Ishikawa (cell line): ENCODE measurements at regions not wholly inside any gene's neighbourhood (a gene's known extent, or its start where the extent isn't known, plus 50 kb on each side); places are given as distances from the start of the nearest gene placed in this dataset.

ENCODE experiments used
- CEBPB ChIP-seq: IDR thresholded peaks from 2 replicates; pipeline ENCODE4 v1.6.1; 2012
- CREB1 ChIP-seq: IDR thresholded peaks from 2 replicates; pipeline ENCODE4 v1.6.1; 2012; ENCODE audit warnings: low read depth
- EGR1 ChIP-seq: IDR thresholded peaks from 2 replicates; pipeline ENCODE4 v1.6.1; 2012
- EP300 ChIP-seq: IDR thresholded peaks from 2 replicates; pipeline ENCODE4 v1.6.1; 2012; ENCODE audit warnings: borderline replicate concordance
- FOXM1 ChIP-seq: IDR thresholded peaks from 2 replicates; pipeline ENCODE4 v1.6.1; 2012; ENCODE audit warnings: low read depth, borderline replicate concordance
- MAX ChIP-seq: IDR thresholded peaks from 2 replicates; pipeline ENCODE4 v1.6.1; 2012
- NFIC ChIP-seq: IDR thresholded peaks from 2 replicates; pipeline ENCODE4 v1.6.1; 2012
- RAD21 ChIP-seq: IDR thresholded peaks from 2 replicates; pipeline ENCODE4 v1.6.1; 2012; ENCODE audit warnings: low read depth
- REST ChIP-seq: IDR thresholded peaks from 2 replicates; pipeline ENCODE4 v1.6.1; 2012; ENCODE audit warnings: low read depth, mild to moderate bottlenecking
- TAF1 ChIP-seq: IDR thresholded peaks from 2 replicates; pipeline ENCODE4 v1.6.1; 2012; ENCODE audit warnings: low read depth, mild to moderate bottlenecking
- TCF12 ChIP-seq: IDR thresholded peaks from 2 replicates; pipeline ENCODE4 v1.6.1; 2012; ENCODE audit warnings: low read depth
- TEAD4 ChIP-seq: IDR thresholded peaks from 2 replicates; pipeline ENCODE4 v1.6.1; 2012
- USF1 ChIP-seq: IDR thresholded peaks from 2 replicates; pipeline ENCODE4 v1.6.1; 2012
- YY1 ChIP-seq: IDR thresholded peaks from 2 replicates; pipeline ENCODE4 v1.6.1; 2012; ENCODE audit warnings: low read depth
- ZBTB7A ChIP-seq: IDR thresholded peaks from 2 replicates; pipeline ENCODE4 v1.6.1; 2012; ENCODE audit warnings: low read depth

GRCh38 chr5:124343451-124343867, 403.0 kb downstream of the ZNF608 start:
- TF ChIP-seq EP300 (no peak), TAF1 (no peak), FOXM1 (no peak), ZBTB7A (no peak), RAD21 (no peak), CEBPB (no peak), MAX (no peak), TCF12 (no peak)

GRCh38 chr5:124342986-124343385, 403.5 kb downstream of the ZNF608 start:
- TF ChIP-seq RAD21 (no peak), TEAD4 (no peak), REST (no peak), CREB1 (no peak), MAX (no peak), TAF1 (no peak), NFIC (no peak)

GRCh38 chr5:124342584-124342983, 403.9 kb downstream of the ZNF608 start:
- no peak for TF ChIP-seq CREB1
- no peak for TF ChIP-seq TAF1
- TF ChIP-seq RAD21 = no peak
- TF ChIP-seq NFIC = no peak
- TF ChIP-seq REST = no peak
- TF ChIP-seq YY1 = no peak
- TF ChIP-seq TCF12 = no peak
- TF ChIP-seq TEAD4 = no peak
- TF ChIP-seq ZBTB7A = no peak
- no peak for TF ChIP-seq EP300
- TF ChIP-seq CEBPB = no peak

- TF ChIP-seq FOXM1 = no peak
- TF ChIP-seq TEAD4 = no peak
- TF ChIP-seq REST = no peak
- TF ChIP-seq RAD21 = no peak
- TF ChIP-seq CREB1 = no peak
- TF ChIP-seq TAF1 = no peak
- no peak for TF ChIP-seq ZBTB7A
- TF ChIP-seq NFIC = no peak
- TF ChIP-seq MAX = no peak
- TF ChIP-seq CEBPB = no peak
- TF ChIP-seq EP300 = no peak
- TF ChIP-seq EGR1 = no peak
- TF ChIP-seq TCF12 = no peak
- TF ChIP-seq USF1 = no peak
- no peak for TF ChIP-seq YY1
Observed at GRCh38 chr5:124342027-124342471, 404.4 kb downstream of the ZNF608 start.

GRCh38 chr5:124341066-124341858, 405.2 kb downstream of the ZNF608 start:
- TF ChIP-seq YY1 (no peak), CEBPB (no peak), NFIC (no peak), EGR1 (no peak), REST (no peak), MAX (no peak), FOXM1 (no peak), CREB1 (no peak), USF1 (no peak), TEAD4 (no peak), RAD21 (no peak), TCF12 (no peak), ZBTB7A (no peak), EP300 (no peak)
